Endothelial cell of umbilical vein (primary cell): ENCODE measurements at regions not wholly inside any gene's neighbourhood (a gene's known extent, or its start where the extent isn't known, plus 50 kb on each side); places are given as distances from the start of the nearest gene placed in this dataset.

Experiments used
- BruUV-seq: library from RNA; stranded (reverse); fragments of 400-500 nt; replicated peaks from 2 replicates; lab custom pipeline; 2021; lab: Mats Ljungman, UMichigan
- CTCF ChIA-PET: fragments of 300-600, 350-600 bp; sonication (Branson Sonifier 250); formaldehyde crosslinking; loops from one replicate; lab custom pipeline; 2021; ENCODE audit warnings: antibody characterized with exemption, inconsistent platforms; lab: Charles Lee
- POLR2A ChIA-PET: fragments of 300-600, 350-600 bp; sonication (Branson Sonifier 250); formaldehyde crosslinking; loops from one replicate; lab custom pipeline; 2021; ENCODE audit warnings: antibody characterized with exemption, inconsistent platforms; lab: Charles Lee
- DNase-seq: peaks from one replicate; pipeline ENCODE4 v3.0.0-alpha.2; 2011; ENCODE audit warnings: low read depth, low spot score
- FAIRE-seq: peaks from 2 replicates; lab custom pipeline; 2011; peaks lifted over from hg19 to GRCh38; lab: Jason Lieb, UNC
- H2AFZ ChIP-seq: 2 replicates; pipeline ENCODE4 v1.6.0; 2012; ENCODE audit warnings: low read depth, low read length, control low read depth, inconsistent platforms
- H3K27ac ChIP-seq: 2 replicates; pipeline ENCODE4 v1.5.1; 2011; ENCODE audit warnings: low read depth, mild to moderate bottlenecking, control low read depth, low read length, moderate library complexity; ENCODE audit not compliant: insufficient read depth
- H3K27me3 ChIP-seq, 2 experiments: 2 replicates each; pipeline versions ENCODE4 v1.6.0 to v1.6.1; 2011; ENCODE audit warnings: low read length in 2 of 2, mixed read lengths in 1 of 2; ENCODE audit not compliant: control insufficient read depth in 2 of 2, insufficient read depth in 2 of 2
- H3K36me3 ChIP-seq, 2 experiments: 2 replicates in 1 of 2; 3 replicates in 1 of 2; pipeline ENCODE4 v1.5.1; 2011; ENCODE audit warnings: low read length in 2 of 2, mild to moderate bottlenecking in 1 of 2, moderate library complexity in 1 of 2; ENCODE audit not compliant: control insufficient read depth in 2 of 2, insufficient read depth in 2 of 2; ENCODE audit errors: extremely low read depth in 1 of 2
- H3K4me1 ChIP-seq: 3 replicates; pipeline ENCODE4 v1.5.1; 2011; ENCODE audit warnings: mild to moderate bottlenecking, low read length; ENCODE audit not compliant: control insufficient read depth, insufficient read depth; ENCODE audit errors: extremely low read depth
- H3K4me2 ChIP-seq: 2 replicates; pipeline ENCODE4 v1.6.1; 2011; ENCODE audit warnings: low read length, control low read depth, mixed read lengths; ENCODE audit not compliant: insufficient read depth
- H3K4me3 ChIP-seq, 3 experiments: fragments of 200-600 bp in 1 of 3; sonication (generic), shearing (Covaris generic) in 1 of 3; replicated peaks in 1 of 3; 2 replicates each; pipeline ENCODE4 v1.5.1; 2011 to 2016; ENCODE audit warnings: control low read depth in 3 of 3, low read length in 3 of 3, mild to moderate bottlenecking in 2 of 3, inconsistent platforms in 1 of 3, low read depth in 1 of 3, moderate library complexity in 1 of 3; ENCODE audit not compliant: insufficient read depth in 1 of 3
- H3K79me2 ChIP-seq: 2 replicates; pipeline ENCODE4 v1.6.0; 2012; ENCODE audit warnings: low read length, inconsistent platforms; ENCODE audit not compliant: control insufficient read depth, insufficient read depth
- H3K9ac ChIP-seq: replicated peaks from 2 replicates; pipeline ENCODE3; 2011; ENCODE audit warnings: low read length, control low read depth; ENCODE audit not compliant: insufficient read depth; ENCODE audit errors: extremely low read depth
- H3K9me1 ChIP-seq: replicated peaks from 3 replicates; pipeline ENCODE4 v1.6.0; 2011; ENCODE audit warnings: mild to moderate bottlenecking, low read length; ENCODE audit not compliant: control insufficient read depth, insufficient read depth; ENCODE audit errors: extremely low read depth
- H3K9me3 ChIP-seq: replicated peaks from 2 replicates; pipeline ENCODE4 v1.5.1; 2012; ENCODE audit warnings: low read length, inconsistent platforms; ENCODE audit not compliant: control insufficient read depth, insufficient read depth
- H4K20me1 ChIP-seq: replicated peaks from 2 replicates; pipeline ENCODE3; 2011; ENCODE audit warnings: mild to moderate bottlenecking, low read length; ENCODE audit not compliant: control insufficient read depth, insufficient read depth; ENCODE audit errors: extremely low read depth
- CTCF ChIP-seq, 2 donors: IDR thresholded peaks; 1 replicate in 1 of 2; 2 replicates in 1 of 2; pipeline ENCODE4 v1.5.1; 2011; ENCODE audit warnings: low read length in 2 of 2, mild to moderate bottlenecking in 2 of 2, moderate library complexity in 2 of 2, control low read depth in 1 of 2, inconsistent platforms in 1 of 2, low read depth in 1 of 2; ENCODE audit not compliant: insufficient read depth in 1 of 2; ENCODE audit errors: extremely low read depth in 1 of 2
- EZH2 ChIP-seq: IDR thresholded peaks from 2 replicates; pipeline ENCODE4 v1.6.1; 2012; ENCODE audit warnings: borderline replicate concordance, low read depth, mild to moderate bottlenecking, moderate library complexity, low read length, inconsistent platforms; ENCODE audit not compliant: severe bottlenecking
- FOS ChIP-seq: IDR thresholded peaks from 2 replicates; pipeline ENCODE4 v1.6.1; 2011; ENCODE audit warnings: mild to moderate bottlenecking, low read length, moderate library complexity, borderline replicate concordance; ENCODE audit not compliant: insufficient read depth
- GATA2 ChIP-seq: IDR thresholded peaks from 2 replicates; pipeline ENCODE4 v1.7.0; 2011; ENCODE audit warnings: low read depth, mild to moderate bottlenecking, moderate library complexity, mixed read lengths, low read length; ENCODE audit not compliant: insufficient read length, insufficient read depth
- JUN ChIP-seq: IDR thresholded peaks from 2 replicates; pipeline ENCODE4 v1.6.1; 2011; ENCODE audit warnings: borderline replicate concordance, low read depth; ENCODE audit not compliant: insufficient read length, insufficient read depth
- MAX ChIP-seq: IDR thresholded peaks from 2 replicates; pipeline ENCODE4 v1.6.1; 2011; ENCODE audit not compliant: insufficient read depth, insufficient read length
- MYC ChIP-seq: IDR thresholded peaks from one replicate; pipeline ENCODE4 v1.6.1; 2011; ENCODE audit warnings: mild to moderate bottlenecking, low read depth, low read length
- POLR2A ChIP-seq: IDR thresholded peaks from 2 replicates; pipeline ENCODE4 v1.6.1; 2012; ENCODE audit warnings: low read depth, mild to moderate bottlenecking, control low read depth, low read length
- POLR2AphosphoS5 ChIP-seq: IDR thresholded peaks from 2 replicates; pipeline ENCODE4 v1.6.1; 2012; ENCODE audit warnings: low read depth, mild to moderate bottlenecking, control low read depth, low read length, moderate library complexity; ENCODE audit not compliant: insufficient read depth
- dilution Hi-C: fragments of 300-500 bp; cut with MboI; formaldehyde crosslinking; loops from one replicate; pipeline ENCODE4 v1.15.0; 2019; ENCODE audit warnings: low sequenced_read_pairs; ENCODE audit not compliant: extremely low pct_ligation_motif_present
- intact Hi-C: fragments of 100-400 bp; cut with micrococcal nuclease; formaldehyde crosslinking; loops from one replicate; pipeline ENCODE4 v1.10.0; 2022

GRCh38 chrX:13868591-13868990 lies 51.7 kb upstream of the GPM6B start:
- no peaks in the 10 kb centered on the region for H3K36me3 ChIP-seq
- no peaks in the 10 kb centered on the region for H3K79me2 ChIP-seq
- no peaks in the 10 kb centered on the region for H4K20me1 ChIP-seq
- H3K4me1 ChIP-seq = no peaks in the 10 kb centered on the region
- H2AFZ ChIP-seq = no peak overlapping the region
- no peak overlapping the region for H3K27ac ChIP-seq
- no peak overlapping the region for H3K9ac ChIP-seq
- H3K9me3 ChIP-seq = no peaks in the 10 kb centered on the region
- dilution Hi-C loops (no loop called here), intact Hi-C loops (no loop called here)
- no peak overlapping the region for H3K4me2 ChIP-seq
- DNase-seq (no peak), FAIRE-seq (no peak)
- no TSS peak for BruUV-seq
- POLR2A ChIA-PET = no interaction called here
- H3K9me1 ChIP-seq = no peaks in the 10 kb centered on the region
- H3K27me3 ChIP-seq = no peaks in the 10 kb centered on the region
- TF ChIP-seq MYC (no peak), FOS (no peak), MAX (no peak), JUN (no peak), POLR2AphosphoS5 (no peak), EZH2 (no peak), GATA2 (no peak), POLR2A (no peak), CTCF (IDR thresholded peaks at IDR 0.05; ENCODE audit: extremely low read depth in 1 of 2, insufficient read depth in 1 of 2, low read depth in 1 of 2, low read length in 2 of 2) (no peak)
- no peak overlapping the region for H3K4me3 ChIP-seq
- CTCF ChIA-PET = no interaction called here
